ENCODE measurements at regions not wholly inside any gene's neighbourhood (a gene's known extent, or its start where the extent isn't known, plus 50 kb on each side); places are given as distances from the start of the nearest gene placed in this dataset.

GRCh38 chr5:57532513-57533497, 50.2 kb upstream of the ACTBL2 start:
- WGBS, 2 experiments = 83 to 93% methylated on average over 3 to 4 of the region's 4 CpGs
- H3K9me3 ChIP-seq (ENCODE audit: control insufficient read depth, low read length) = no peaks in the 10 kb centered on the region
- no peak overlapping the region for H3K27ac ChIP-seq (ENCODE audit: insufficient read depth, low read depth, low read length, poor library complexity, severe bottlenecking)
- no peak overlapping the region for H3K4me3 ChIP-seq (ENCODE audit: insufficient read depth, low read depth, low read length)
- no peaks in the 10 kb centered on the region for H3K4me1 ChIP-seq (ENCODE audit: control insufficient read depth, insufficient read depth, low read length)
- no peaks in the 10 kb centered on the region for H3K27me3 ChIP-seq (ENCODE audit: control insufficient read depth, insufficient read depth, low read length, poor library complexity, severe bottlenecking)
- no peaks in the 10 kb centered on the region for H3K36me3 ChIP-seq (ENCODE audit: control insufficient read depth, insufficient read depth, low read length)

All from ectodermal cell (in vitro differentiated cells).